PFSK-1 (cell line): ENCODE measurements at regions not wholly inside any gene's neighbourhood (a gene's known extent, or its start where the extent isn't known, plus 50 kb on each side); places are given as distances from the start of the nearest gene placed in this dataset.

Source experiments
- POLR2AphosphoS5 ChIP-seq: IDR thresholded peaks from 2 replicates; pipeline ENCODE4 v1.6.1; 2012; ENCODE audit warnings: low read depth, mild to moderate bottlenecking, control low read depth, low read length, moderate library complexity
- TF ChIP-seq, protein P1 (sequence below), 2 experiments: IDR thresholded peaks; 2 replicates each; pipeline versions ENCODE4 v1.6.1 to v1.8.0; 2011 to 2012; ENCODE audit warnings: low read depth in 2 of 2, low read length in 2 of 2, control low read depth in 1 of 2, inconsistent platforms in 1 of 2, mild to moderate bottlenecking in 1 of 2, moderate library complexity in 1 of 2; ENCODE audit not compliant: insufficient read depth in 1 of 2

DNA sequence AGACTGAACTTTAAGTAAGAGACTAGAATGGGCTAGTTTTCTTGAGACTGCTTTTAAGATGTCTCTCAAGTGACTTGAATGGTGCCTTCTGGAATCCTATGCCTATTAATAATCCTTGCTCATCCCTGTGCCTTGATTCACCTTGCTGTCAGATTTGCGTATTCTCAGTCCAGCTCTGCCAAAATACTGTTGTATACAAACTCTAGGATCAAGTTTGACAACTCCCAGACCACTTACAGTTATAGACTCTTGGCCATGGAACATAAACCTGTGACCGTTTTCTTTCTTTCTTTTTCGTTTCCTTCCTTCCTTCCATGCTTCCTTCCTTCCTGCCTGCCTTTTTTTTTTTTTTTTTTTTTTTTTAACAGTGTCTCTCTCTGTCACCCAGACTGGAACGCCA lies 2390.9 kb upstream of the RAG2 start:
- TF ChIP-seq POLR2AphosphoS5: no peak
- TF ChIP-seq, protein P1, sequence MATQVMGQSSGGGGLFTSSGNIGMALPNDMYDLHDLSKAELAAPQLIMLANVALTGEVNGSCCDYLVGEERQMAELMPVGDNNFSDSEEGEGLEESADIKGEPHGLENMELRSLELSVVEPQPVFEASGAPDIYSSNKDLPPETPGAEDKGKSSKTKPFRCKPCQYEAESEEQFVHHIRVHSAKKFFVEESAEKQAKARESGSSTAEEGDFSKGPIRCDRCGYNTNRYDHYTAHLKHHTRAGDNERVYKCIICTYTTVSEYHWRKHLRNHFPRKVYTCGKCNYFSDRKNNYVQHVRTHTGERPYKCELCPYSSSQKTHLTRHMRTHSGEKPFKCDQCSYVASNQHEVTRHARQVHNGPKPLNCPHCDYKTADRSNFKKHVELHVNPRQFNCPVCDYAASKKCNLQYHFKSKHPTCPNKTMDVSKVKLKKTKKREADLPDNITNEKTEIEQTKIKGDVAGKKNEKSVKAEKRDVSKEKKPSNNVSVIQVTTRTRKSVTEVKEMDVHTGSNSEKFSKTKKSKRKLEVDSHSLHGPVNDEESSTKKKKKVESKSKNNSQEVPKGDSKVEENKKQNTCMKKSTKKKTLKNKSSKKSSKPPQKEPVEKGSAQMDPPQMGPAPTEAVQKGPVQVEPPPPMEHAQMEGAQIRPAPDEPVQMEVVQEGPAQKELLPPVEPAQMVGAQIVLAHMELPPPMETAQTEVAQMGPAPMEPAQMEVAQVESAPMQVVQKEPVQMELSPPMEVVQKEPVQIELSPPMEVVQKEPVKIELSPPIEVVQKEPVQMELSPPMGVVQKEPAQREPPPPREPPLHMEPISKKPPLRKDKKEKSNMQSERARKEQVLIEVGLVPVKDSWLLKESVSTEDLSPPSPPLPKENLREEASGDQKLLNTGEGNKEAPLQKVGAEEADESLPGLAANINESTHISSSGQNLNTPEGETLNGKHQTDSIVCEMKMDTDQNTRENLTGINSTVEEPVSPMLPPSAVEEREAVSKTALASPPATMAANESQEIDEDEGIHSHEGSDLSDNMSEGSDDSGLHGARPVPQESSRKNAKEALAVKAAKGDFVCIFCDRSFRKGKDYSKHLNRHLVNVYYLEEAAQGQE (IDR thresholded peaks at IDR 0.05; ENCODE audit: insufficient read depth in 1 of 2, low read depth in 2 of 2, low read length in 2 of 2): no peak
